OCI-LY3 (cell line): ENCODE measurements at regions not wholly inside any gene's neighbourhood (a gene's known extent, or its start where the extent isn't known, plus 50 kb on each side); places are given as distances from the start of the nearest gene placed in this dataset.

Source experiments
- H2AFZ ChIP-seq: fragments of 200-600, 300-600 bp; shearing (Covaris generic); 2 replicates; pipeline ENCODE4 v1.6.0; 2014; ENCODE audit warnings: antibody characterized with exemption, low read depth, low read length
- H3K27ac ChIP-seq: fragments of 200-600, 300-600 bp; sonication (generic); 2 replicates; pipeline ENCODE4 v1.5.1; 2014; ENCODE audit warnings: mild to moderate bottlenecking, low read length, moderate library complexity, mixed read lengths
- H3K27me3 ChIP-seq: fragments of 200-600, 300-600 bp; sonication (generic); 2 replicates; pipeline ENCODE4 v1.6.1; 2014; ENCODE audit warnings: low read depth, low read length, mixed read lengths
- H3K36me3 ChIP-seq: fragments of 200-600, 300-600 bp; sonication (generic); replicated peaks from 2 replicates; pipeline ENCODE3; 2014; ENCODE audit warnings: low read depth, low read length, mixed read lengths
- H3K4me1 ChIP-seq: fragments of 300-600, 200-600 bp; sonication (generic); 2 replicates; pipeline ENCODE4 v1.6.1; 2014; ENCODE audit warnings: low read length, mixed read lengths
- H3K4me2 ChIP-seq: fragments of 200-600, 300-600 bp; sonication (generic); 2 replicates; pipeline ENCODE4 v1.6.1; 2014; ENCODE audit warnings: low read length, mixed read lengths
- H3K4me3 ChIP-seq: fragments of 300-600, 200-600 bp; sonication (generic); 2 replicates; pipeline ENCODE4 v1.5.1; 2014; ENCODE audit warnings: antibody characterized with exemption, mild to moderate bottlenecking, low read length, moderate library complexity
- H3K79me2 ChIP-seq: fragments of 300-600, 200-600 bp; shearing (Covaris generic); 2 replicates; pipeline ENCODE4 v1.6.1; 2014; ENCODE audit warnings: mild to moderate bottlenecking, low read length, mixed read lengths
- H3K9ac ChIP-seq: fragments of 300-600, 200-600 bp; shearing (Covaris generic); 2 replicates; pipeline ENCODE4 v1.6.0; 2014; ENCODE audit warnings: mild to moderate bottlenecking, low read length, moderate library complexity
- H3K9me3 ChIP-seq: fragments of 200-600, 300-600 bp; shearing (Covaris generic); 2 replicates; pipeline ENCODE4 v1.6.1; 2014; ENCODE audit warnings: low read length, mixed read lengths; ENCODE audit not compliant: insufficient read depth
- H4K20me1 ChIP-seq: fragments of 200-600, 300-600 bp; sonication (generic); 2 replicates; pipeline ENCODE4 v1.6.1; 2016; ENCODE audit warnings: low read length, mixed read lengths; ENCODE audit not compliant: insufficient read depth
- EZH2phosphoT487 ChIP-seq: fragments of 200-600 bp; shearing (Covaris generic); IDR thresholded peaks from 2 replicates; pipeline ENCODE4 v1.6.1; 2018; ENCODE audit warnings: antibody characterized with exemption, mixed run types, low read depth
- TF ChIP-seq, protein P1 (sequence below): fragments of 200-600, 300-600 bp; sonication (generic); IDR thresholded peaks from 2 replicates; pipeline ENCODE4 v1.5.1; 2014; ENCODE audit warnings: antibody characterized with exemption, low read length, low read depth

DNA sequence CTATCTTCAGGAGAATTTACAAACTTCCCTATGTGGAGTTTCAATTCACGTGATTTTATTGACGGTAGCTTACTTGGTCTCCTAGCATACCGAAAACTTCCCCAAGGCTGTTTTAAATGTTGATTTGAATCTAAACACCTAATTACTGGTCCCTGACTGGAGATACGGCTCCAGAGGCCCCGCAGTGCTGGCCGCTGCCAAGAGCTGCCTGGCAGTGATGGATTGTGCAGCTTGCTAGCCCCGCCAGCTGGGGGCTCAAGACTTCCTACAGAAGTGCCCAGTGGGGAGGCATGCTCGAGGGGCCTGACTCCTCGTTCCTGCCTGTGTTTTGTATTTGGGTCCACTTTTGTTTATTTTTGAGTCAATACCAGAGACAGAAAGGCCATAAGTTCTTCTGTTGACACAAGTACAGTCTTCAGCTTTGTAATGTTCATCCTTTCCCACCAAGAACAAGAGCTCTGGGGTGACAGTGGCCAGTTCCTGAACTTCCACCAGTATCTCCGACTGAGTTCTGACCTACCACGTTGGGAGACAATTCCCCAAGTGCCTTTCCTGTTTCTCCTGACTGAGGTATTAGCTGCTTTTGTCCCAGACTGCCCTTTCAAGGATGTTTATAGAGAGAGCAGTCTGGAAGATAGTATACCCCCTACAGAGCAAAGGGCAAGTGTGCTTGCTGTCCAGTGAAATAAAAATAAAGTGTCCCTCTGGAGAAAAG is 80.7 kb upstream of the CXCL12 start:
- Histone ChIP-seq H3K36me3 (no peaks in the 10 kb centered on the region), H3K4me1 (no peaks in the 10 kb centered on the region), H3K4me3 (no peak overlapping the region), H3K27ac (no peak overlapping the region), H3K27me3 (no peaks in the 10 kb centered on the region), H3K9ac (no peak overlapping the region), H3K9me3 (no peaks in the 10 kb centered on the region), H3K79me2 (no peaks in the 10 kb centered on the region), H2AFZ (no peak overlapping the region), H3K4me2 (no peak overlapping the region), H4K20me1 (no peaks in the 10 kb centered on the region)
- TF ChIP-seq, protein P1, sequence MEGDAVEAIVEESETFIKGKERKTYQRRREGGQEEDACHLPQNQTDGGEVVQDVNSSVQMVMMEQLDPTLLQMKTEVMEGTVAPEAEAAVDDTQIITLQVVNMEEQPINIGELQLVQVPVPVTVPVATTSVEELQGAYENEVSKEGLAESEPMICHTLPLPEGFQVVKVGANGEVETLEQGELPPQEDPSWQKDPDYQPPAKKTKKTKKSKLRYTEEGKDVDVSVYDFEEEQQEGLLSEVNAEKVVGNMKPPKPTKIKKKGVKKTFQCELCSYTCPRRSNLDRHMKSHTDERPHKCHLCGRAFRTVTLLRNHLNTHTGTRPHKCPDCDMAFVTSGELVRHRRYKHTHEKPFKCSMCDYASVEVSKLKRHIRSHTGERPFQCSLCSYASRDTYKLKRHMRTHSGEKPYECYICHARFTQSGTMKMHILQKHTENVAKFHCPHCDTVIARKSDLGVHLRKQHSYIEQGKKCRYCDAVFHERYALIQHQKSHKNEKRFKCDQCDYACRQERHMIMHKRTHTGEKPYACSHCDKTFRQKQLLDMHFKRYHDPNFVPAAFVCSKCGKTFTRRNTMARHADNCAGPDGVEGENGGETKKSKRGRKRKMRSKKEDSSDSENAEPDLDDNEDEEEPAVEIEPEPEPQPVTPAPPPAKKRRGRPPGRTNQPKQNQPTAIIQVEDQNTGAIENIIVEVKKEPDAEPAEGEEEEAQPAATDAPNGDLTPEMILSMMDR, result no peak
- no peak for TF ChIP-seq EZH2phosphoT487

DNA sequence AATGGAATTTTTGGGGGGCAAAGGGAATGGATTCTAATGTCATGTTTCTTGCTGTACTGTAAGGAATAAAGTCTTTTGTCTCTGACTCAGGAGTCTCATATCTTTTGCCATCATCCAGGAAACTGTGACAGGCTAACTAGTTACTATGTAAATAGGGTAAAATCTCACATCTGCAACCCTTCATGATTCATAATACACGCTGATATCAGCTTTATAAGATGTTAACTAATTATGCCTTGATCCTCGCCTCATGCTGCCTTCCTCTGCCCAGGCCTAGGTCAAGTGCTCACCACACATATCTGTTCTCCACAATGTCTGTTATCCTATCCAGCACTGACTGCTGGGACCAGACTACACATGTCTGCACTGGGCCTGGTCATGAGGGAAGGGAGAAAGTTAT is 81.3 kb upstream of the CXCL12 start:
- Histone ChIP-seq H3K79me2 (no peaks in the 10 kb centered on the region), H3K36me3 (no peaks in the 10 kb centered on the region), H2AFZ (no peak overlapping the region), H3K9me3 (no peaks in the 10 kb centered on the region), H3K4me3 (no peak overlapping the region), H3K27ac (no peak overlapping the region), H3K9ac (no peak overlapping the region), H3K4me2 (no peak overlapping the region), H4K20me1 (no peaks in the 10 kb centered on the region), H3K27me3 (no peaks in the 10 kb centered on the region), H3K4me1 (no peaks in the 10 kb centered on the region)
- TF ChIP-seq, protein P1, result no peak
- TF ChIP-seq EZH2phosphoT487, result no peak

DNA sequence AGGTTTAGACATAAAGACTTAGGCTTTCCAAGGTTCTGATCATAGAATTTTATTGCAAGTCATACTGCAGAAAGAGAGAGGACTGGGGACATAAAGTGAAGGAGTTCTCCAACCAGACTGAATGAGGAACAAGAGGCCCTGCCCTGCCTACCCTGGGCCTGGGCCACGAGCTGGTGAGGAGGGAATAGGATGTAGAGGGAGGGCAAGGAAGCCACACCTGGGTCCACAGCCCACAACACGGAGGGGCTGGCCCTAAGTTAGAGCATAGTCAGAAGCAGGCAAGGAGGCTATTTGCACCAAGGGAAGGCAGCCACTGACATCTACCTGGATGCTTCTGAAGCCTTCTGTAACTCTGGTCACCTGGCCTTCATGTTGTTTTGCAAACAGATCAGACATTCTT is 82.2 kb upstream of the CXCL12 start:
- no peak for TF ChIP-seq EZH2phosphoT487
- TF ChIP-seq, protein P1, result no peak
- H3K9ac ChIP-seq, result no peak overlapping the region

DNA sequence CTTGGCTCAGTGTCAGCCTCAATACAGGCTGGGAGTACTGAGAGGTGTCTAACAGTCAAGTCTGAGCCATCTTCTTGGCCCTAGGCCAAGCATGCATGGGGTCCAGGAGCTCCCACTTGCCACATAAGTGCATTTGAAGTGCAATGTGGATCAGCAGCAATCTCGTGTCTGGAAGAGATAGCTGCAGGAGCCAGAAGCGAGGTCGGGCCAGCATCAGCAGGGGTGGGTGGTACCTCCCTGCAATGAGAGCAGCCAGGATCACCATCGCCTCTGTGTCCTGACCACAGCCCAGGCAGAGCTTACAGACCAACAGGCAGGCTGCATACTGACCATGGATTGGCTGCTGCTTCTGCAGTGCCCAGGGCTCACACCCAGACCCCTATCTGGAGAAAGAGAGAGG is 83.0 kb upstream of the CXCL12 start:
- Histone ChIP-seq H2AFZ (no peak overlapping the region), H4K20me1 (no peaks in the 10 kb centered on the region), H3K27ac (no peak overlapping the region), H3K27me3 (no peaks in the 10 kb centered on the region), H3K36me3 (no peaks in the 10 kb centered on the region), H3K9me3 (no peaks in the 10 kb centered on the region), H3K4me2 (no peak overlapping the region), H3K4me3 (no peak overlapping the region), H3K4me1 (no peaks in the 10 kb centered on the region), H3K9ac (no peak overlapping the region), H3K79me2 (no peaks in the 10 kb centered on the region)
- TF ChIP-seq, protein P1, result no peak
- no peak for TF ChIP-seq EZH2phosphoT487

More for the DNA sequence above, 82.2 kb upstream of the CXCL12 start:
- Histone ChIP-seq H3K27me3 (no peaks in the 10 kb centered on the region), H3K4me1 (no peaks in the 10 kb centered on the region), H3K4me3 (no peak overlapping the region), H3K9me3 (no peaks in the 10 kb centered on the region), H3K79me2 (no peaks in the 10 kb centered on the region), H2AFZ (no peak overlapping the region), H4K20me1 (no peaks in the 10 kb centered on the region), H3K27ac (no peak overlapping the region), H3K36me3 (no peaks in the 10 kb centered on the region), H3K4me2 (no peak overlapping the region)
